Keratinocyte (primary cell): ENCODE measurements at regions not wholly inside any gene's neighbourhood (a gene's known extent, or its start where the extent isn't known, plus 50 kb on each side); places are given as distances from the start of the nearest gene placed in this dataset.

Source experiments
- EZH2 ChIP-seq: IDR thresholded peaks from one replicate; pipeline ENCODE4 v1.6.1; 2012; ENCODE audit warnings: inconsistent platforms, mild to moderate bottlenecking, low read length, moderate library complexity
- TF ChIP-seq, protein P1 (sequence below), 3 experiments: IDR thresholded peaks in 1 of 3; conservative IDR thresholded peaks in 1 of 3; optimal IDR thresholded peaks in 1 of 3; 2 replicates in 2 of 3; 3 replicates in 1 of 3; pipeline versions ENCODE3 to v1.5.1; 2011; ENCODE audit warnings: low read length in 3 of 3, mild to moderate bottlenecking in 3 of 3, moderate library complexity in 2 of 3, control low read depth in 1 of 3, inconsistent platforms in 1 of 3; ENCODE audit not compliant: insufficient read depth in 2 of 3; ENCODE audit errors: extremely low read depth in 1 of 3

GRCh38 chr11:37905707-37906417 lies 1307.8 kb upstream of the RAG2 start:
- TF ChIP-seq, protein P1, sequence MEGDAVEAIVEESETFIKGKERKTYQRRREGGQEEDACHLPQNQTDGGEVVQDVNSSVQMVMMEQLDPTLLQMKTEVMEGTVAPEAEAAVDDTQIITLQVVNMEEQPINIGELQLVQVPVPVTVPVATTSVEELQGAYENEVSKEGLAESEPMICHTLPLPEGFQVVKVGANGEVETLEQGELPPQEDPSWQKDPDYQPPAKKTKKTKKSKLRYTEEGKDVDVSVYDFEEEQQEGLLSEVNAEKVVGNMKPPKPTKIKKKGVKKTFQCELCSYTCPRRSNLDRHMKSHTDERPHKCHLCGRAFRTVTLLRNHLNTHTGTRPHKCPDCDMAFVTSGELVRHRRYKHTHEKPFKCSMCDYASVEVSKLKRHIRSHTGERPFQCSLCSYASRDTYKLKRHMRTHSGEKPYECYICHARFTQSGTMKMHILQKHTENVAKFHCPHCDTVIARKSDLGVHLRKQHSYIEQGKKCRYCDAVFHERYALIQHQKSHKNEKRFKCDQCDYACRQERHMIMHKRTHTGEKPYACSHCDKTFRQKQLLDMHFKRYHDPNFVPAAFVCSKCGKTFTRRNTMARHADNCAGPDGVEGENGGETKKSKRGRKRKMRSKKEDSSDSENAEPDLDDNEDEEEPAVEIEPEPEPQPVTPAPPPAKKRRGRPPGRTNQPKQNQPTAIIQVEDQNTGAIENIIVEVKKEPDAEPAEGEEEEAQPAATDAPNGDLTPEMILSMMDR (optimal IDR thresholded peaks at IDR 0.05 in 1 of 3, IDR thresholded peaks at IDR 0.05 in 1 of 3, conservative IDR thresholded peaks at IDR 0.05 in 1 of 3; ENCODE audit: extremely low read depth in 1 of 3, insufficient read depth in 2 of 3, low read length in 3 of 3): no peak
- TF ChIP-seq EZH2: no peak
